T-cell (primary cell): ENCODE measurements at regions not wholly inside any gene's neighbourhood (a gene's known extent, or its start where the extent isn't known, plus 50 kb on each side); places are given as distances from the start of the nearest gene placed in this dataset.

ENCODE experiments used
- ATAC-seq, 4 experiments: fragments of 200-7000 bp in 3 of 4; fragments of 150-1000 bp in 1 of 4; cut with Tn5 transposase; replicated peaks in 1 of 4; 1 replicate in 3 of 4; 2 replicates in 1 of 4; pipeline ENCODE4 v1.10.0; 2021; ENCODE audit warnings: moderate library complexity in 3 of 4, mild to moderate bottlenecking in 2 of 4, moderate number of reproducible peaks in 1 of 4
- CTCF ChIA-PET, 2 donors: fragments of 300-600 bp; sonication (Branson Sonifier 250); formaldehyde crosslinking; loops; one replicate each; lab custom pipeline; 2022; ENCODE audit warnings: antibody characterized with exemption in 2 of 2; lab: Charles Lee
- POLR2A ChIA-PET, 2 donors: fragments of 300-600 bp; sonication (Branson Sonifier 250); formaldehyde crosslinking; loops; one replicate each; lab custom pipeline; 2022; ENCODE audit warnings: antibody characterized with exemption in 2 of 2; lab: Charles Lee
- DNase-seq, 35 experiments: peaks; one replicate each; pipeline versions ENCODE4 v3.0.0 to v3.0.0-alpha.2; 2013 to 2023
- H3K27ac ChIP-seq: one replicate; pipeline ENCODE4 v1.5.1; 2013; ENCODE audit warnings: low read length
- H3K27me3 ChIP-seq, 2 experiments: replicated peaks in 1 of 2; 1 replicate in 1 of 2; 2 replicates in 1 of 2; pipeline versions ENCODE4 v1.6.1 to v1.7.0; 2013; ENCODE audit warnings: low read length in 1 of 2, mixed read lengths in 1 of 2; ENCODE audit not compliant: control insufficient read depth in 2 of 2, insufficient read depth in 2 of 2; ENCODE audit errors: extremely low read depth in 1 of 2
- H3K36me3 ChIP-seq, 2 donors: 1 replicate in 1 of 2; 2 replicates in 1 of 2; pipeline versions ENCODE4 v1.6.1 to v1.7.0; 2013; ENCODE audit warnings: low read length in 1 of 2; ENCODE audit not compliant: control insufficient read depth in 2 of 2, insufficient read depth in 1 of 2; ENCODE audit errors: extremely low read depth in 1 of 2
- H3K4me1 ChIP-seq, 2 experiments: 1 replicate in 1 of 2; 2 replicates in 1 of 2; pipeline versions ENCODE4 v1.6.1 to v1.7.0; 2013; ENCODE audit warnings: low read length in 2 of 2, mixed read lengths in 1 of 2; ENCODE audit not compliant: insufficient read depth in 2 of 2, control insufficient read depth in 1 of 2; ENCODE audit errors: extremely low read depth in 1 of 2
- H3K4me3 ChIP-seq, 2 donors: 1 replicate in 1 of 2; 2 replicates in 1 of 2; pipeline versions ENCODE4 v1.5.1 to v1.7.0; 2013; ENCODE audit warnings: mild to moderate bottlenecking in 2 of 2, low read length in 1 of 2, moderate library complexity in 1 of 2; ENCODE audit not compliant: control insufficient read depth in 1 of 2; ENCODE audit errors: extremely low read depth in 1 of 2
- H3K9me3 ChIP-seq: 2 replicates; pipeline ENCODE4 v1.7.0; 2013
- H3K27ac Mint-ChIP-seq, 2 donors: one replicate each; pipeline ENCODE4 v1.8.0; 2020 to 2021; ENCODE audit warnings: mild to moderate bottlenecking in 2 of 2, mixed read lengths in 2 of 2
- H3K27me3 Mint-ChIP-seq, 2 donors: one replicate each; pipeline ENCODE4 v1.8.0; 2021 to 2022; ENCODE audit warnings: mixed read lengths in 2 of 2
- H3K36me3 Mint-ChIP-seq: one replicate; pipeline ENCODE4 v1.8.0; 2021; ENCODE audit warnings: mixed read lengths
- H3K4me1 Mint-ChIP-seq, 3 donors: one replicate each; pipeline ENCODE4 v1.8.0; 2020 to 2022; ENCODE audit warnings: mixed read lengths in 3 of 3, mild to moderate bottlenecking in 1 of 3
- H3K4me3 Mint-ChIP-seq, 3 donors: one replicate each; pipeline ENCODE4 v1.8.0; 2020 to 2022; ENCODE audit warnings: mild to moderate bottlenecking in 3 of 3, mixed read lengths in 3 of 3, moderate library complexity in 3 of 3
- H3K9me3 Mint-ChIP-seq, 3 donors: one replicate each; pipeline ENCODE4 v1.8.0; 2020 to 2022; ENCODE audit warnings: mixed read lengths in 3 of 3
- WGBS: methylation state at CpG from one replicate; pipeline ENCODE4 v1.1.5; 2013; ENCODE audit warnings: missing lambda C conversion rate; ENCODE audit not compliant: insufficient coverage; 5-methylcytosine and 5-hydroxymethylcytosine counted together

DNA sequence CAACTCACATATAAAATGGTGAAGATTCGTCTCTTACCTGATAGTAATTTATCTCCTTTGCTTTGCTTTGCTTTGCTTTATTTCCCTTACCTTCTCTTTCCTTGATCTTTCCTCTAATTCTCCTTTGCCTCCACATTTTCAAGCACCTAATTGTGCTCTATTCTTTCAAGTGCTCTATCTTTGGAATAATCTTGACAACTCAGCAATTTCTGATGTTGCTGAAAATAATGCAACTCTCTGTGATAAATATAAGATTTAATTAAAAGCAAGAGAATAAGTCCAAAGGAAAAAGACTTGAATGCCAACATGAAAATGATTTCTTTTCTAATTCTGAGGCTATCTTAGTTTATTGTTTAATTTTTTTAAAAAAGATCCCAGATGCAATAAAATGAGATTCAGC lies 139.5 kb upstream of the SYT1 start:
- H3K4me3 Mint-ChIP-seq, result no peak overlapping the region
- WGBS, result no CpG with 5 or more reads among the region's 1 CpG
- Histone ChIP-seq H3K4me1 (peaks cover 0 to 2% of the 10 kb centered on the region in 2 experiments), H3K27me3 (no peaks in the 10 kb centered on the region), H3K4me3 (no peak overlapping the region), H3K36me3 (no peaks in the 10 kb centered on the region), H3K9me3 (no peaks in the 10 kb centered on the region), H3K27ac (no peak overlapping the region)
- no peaks in the 10 kb centered on the region for H3K27me3 Mint-ChIP-seq
- H3K9me3 Mint-ChIP-seq, result peaks cover 0 to 5% (median 5%) of the 10 kb centered on the region in 3 donors
- POLR2A ChIA-PET, result no interaction called here
- no peaks in the 10 kb centered on the region for H3K4me1 Mint-ChIP-seq
- DNase-seq, result no peak
- CTCF ChIA-PET, result no interaction called here
- H3K36me3 Mint-ChIP-seq, result no peaks in the 10 kb centered on the region
- ATAC-seq, result no peak
- no peak overlapping the region for H3K27ac Mint-ChIP-seq

- Histone ChIP-seq H3K4me1 (peaks cover 0 to 2% of the 10 kb centered on the region in 2 experiments), H3K27me3 (no peaks in the 10 kb centered on the region), H3K4me3 (no peak overlapping the region), H3K9me3 (no peaks in the 10 kb centered on the region), H3K36me3 (no peaks in the 10 kb centered on the region), H3K27ac (no peak overlapping the region)
- Mint-ChIP-seq H3K4me1 (no peaks in the 10 kb centered on the region), H3K27ac (no peak overlapping the region), H3K36me3 (no peaks in the 10 kb centered on the region), H3K9me3 (peaks cover 0 to 5% (median 4%) of the 10 kb centered on the region in 3 donors), H3K4me3 (no peak overlapping the region), H3K27me3 (no peaks in the 10 kb centered on the region)
- 38% methylated on average over 1 of the region's 3 CpGs for WGBS
- ChIA-PET POLR2A (no interaction called here), CTCF (no interaction called here)
- ATAC-seq (no peak), DNase-seq (no peak)
Measured at GRCh38 chr12:78725951-78726580, 138.5 kb upstream of the SYT1 start.

- POLR2A ChIA-PET, result no interaction called here
- no peaks in the 10 kb centered on the region for H3K27me3 ChIP-seq
Measured at GRCh38 chr12:78726854-78727253, 137.7 kb upstream of the SYT1 start.

GRCh38 chr12:78732481-78732880 lies 132.1 kb upstream of the SYT1 start:
- Mint-ChIP-seq H3K9me3 (peaks cover 9 to 11% (median 10%) of the 10 kb centered on the region in 3 donors), H3K4me1 (no peaks in the 10 kb centered on the region), H3K27ac (no peak overlapping the region), H3K36me3 (no peaks in the 10 kb centered on the region), H3K27me3 (no peaks in the 10 kb centered on the region), H3K4me3 (no peak overlapping the region)
- H3K36me3 ChIP-seq, result no peaks in the 10 kb centered on the region
- POLR2A ChIA-PET, result no interaction called here
- ATAC-seq (no peak), DNase-seq (no peak)
- CTCF ChIA-PET, result no interaction called here
- no peaks in the 10 kb centered on the region for H3K4me1 ChIP-seq
- no peaks in the 10 kb centered on the region for H3K9me3 ChIP-seq
- H3K27me3 ChIP-seq, result no peaks in the 10 kb centered on the region
- H3K27ac ChIP-seq, result no peak overlapping the region
- WGBS, result no CpG with 5 or more reads among the region's 1 CpG
- no peak overlapping the region for H3K4me3 ChIP-seq

More at GRCh38 chr12:78726854-78727253, 137.7 kb upstream of the SYT1 start:
- Histone ChIP-seq H3K9me3 (no peaks in the 10 kb centered on the region), H3K4me1 (peaks cover 0 to 2% of the 10 kb centered on the region in 2 experiments), H3K27ac (no peak overlapping the region), H3K4me3 (no peak overlapping the region), H3K36me3 (no peaks in the 10 kb centered on the region)
- ATAC-seq (no peak), DNase-seq (no peak)
- Mint-ChIP-seq H3K36me3 (no peaks in the 10 kb centered on the region), H3K9me3 (peaks cover 2 to 6% (median 4%) of the 10 kb centered on the region in 3 donors), H3K27me3 (no peaks in the 10 kb centered on the region), H3K4me3 (no peak overlapping the region), H3K27ac (no peak overlapping the region), H3K4me1 (no peaks in the 10 kb centered on the region)
- CTCF ChIA-PET, result no interaction called here
- no CpG with 5 or more reads among the region's 2 CpGs for WGBS

- Mint-ChIP-seq H3K4me1 (no peaks in the 10 kb centered on the region), H3K9me3 (peaks cover 5 to 18% (median 18%) of the 10 kb centered on the region in 3 donors), H3K27me3 (no peaks in the 10 kb centered on the region), H3K36me3 (no peaks in the 10 kb centered on the region), H3K4me3 (no peak overlapping the region), H3K27ac (no peak overlapping the region)
- H3K36me3 ChIP-seq, result no peaks in the 10 kb centered on the region
- H3K4me3 ChIP-seq, result no peak overlapping the region
- ATAC-seq (no peak), DNase-seq (no peak)
- H3K27me3 ChIP-seq, result no peaks in the 10 kb centered on the region
- ChIA-PET POLR2A (no interaction called here), CTCF (no interaction called here)
- no peaks in the 10 kb centered on the region for H3K4me1 ChIP-seq
- H3K9me3 ChIP-seq, result no peaks in the 10 kb centered on the region
- WGBS, result 83% methylated on average over 1 of the region's 4 CpGs
- H3K27ac ChIP-seq, result no peak overlapping the region
Measured at GRCh38 chr12:78739653-78740052, 124.9 kb upstream of the SYT1 start.

GRCh38 chr12:78746001-78746400 lies 118.6 kb upstream of the SYT1 start:
- no peaks in the 10 kb centered on the region for H3K4me1 ChIP-seq
- H3K4me1 Mint-ChIP-seq, result no peaks in the 10 kb centered on the region
- H3K27ac Mint-ChIP-seq, result no peak overlapping the region
- POLR2A ChIA-PET, result no interaction called here
- no peak for ATAC-seq
- no peaks in the 10 kb centered on the region for H3K36me3 Mint-ChIP-seq
- WGBS, result no CpG with 5 or more reads among the region's 2 CpGs
- H3K9me3 ChIP-seq, result no peaks in the 10 kb centered on the region
- CTCF ChIA-PET, result no interaction called here
- H3K4me3 ChIP-seq, result no peak overlapping the region
- H3K27me3 Mint-ChIP-seq, result no peaks in the 10 kb centered on the region
- H3K4me3 Mint-ChIP-seq, result no peak overlapping the region
- DNase-seq, result no peak
- H3K36me3 ChIP-seq, result no peaks in the 10 kb centered on the region
- no peaks in the 10 kb centered on the region for H3K27me3 ChIP-seq
- peaks cover 17 to 25% (median 25%) of the 10 kb centered on the region in 3 donors for H3K9me3 Mint-ChIP-seq
- no peak overlapping the region for H3K27ac ChIP-seq
